ENCODE measurements at regions not wholly inside any gene's neighbourhood (a gene's known extent, or its start where the extent isn't known, plus 50 kb on each side); places are given as distances from the start of the nearest gene placed in this dataset.

- no peak overlapping the region for H3K27ac ChIP-seq
- DNase-seq = no peak
- no peaks in the 10 kb centered on the region for H3K4me1 ChIP-seq
- H3K27me3 ChIP-seq = no peaks in the 10 kb centered on the region
- no peaks in the 10 kb centered on the region for H3K36me3 ChIP-seq
- H3K4me3 ChIP-seq = no peak overlapping the region
- TF ChIP-seq POLR2AphosphoS5 (IDR thresholded peaks at IDR 0.05) (no peak), CTCF (IDR thresholded peaks at IDR 0.05) (no peak), POLR2A (IDR thresholded peaks at IDR 0.05) (no peak), EP300 (IDR thresholded peaks at IDR 0.05) (no peak)
- no peak for ATAC-seq (ENCODE audit: low FRiP score in 2 of 2)
- no peaks in the 10 kb centered on the region for H3K9me3 ChIP-seq
Measured at GRCh38 chr1:222326710-222327036, 221.2 kb downstream of the HHIPL2 start.

- H3K36me3 ChIP-seq = no peaks in the 10 kb centered on the region
- WGBS, 2 donors = 51 to 55% methylated on average over 3 of the region's 3 CpGs
- no peak overlapping the region for H3K4me3 ChIP-seq
- H3K27ac ChIP-seq = no peak overlapping the region
- no peak for DNase-seq
- no peaks in the 10 kb centered on the region for H3K9me3 ChIP-seq
- no peaks in the 10 kb centered on the region for H3K27me3 ChIP-seq
- H3K4me1 ChIP-seq = no peaks in the 10 kb centered on the region
- no peak for ATAC-seq (ENCODE audit: low FRiP score in 2 of 2)
- no peak for TF ChIP-seq POLR2A (IDR thresholded peaks at IDR 0.05)
- TF ChIP-seq EP300 (IDR thresholded peaks at IDR 0.05) = no peak
- TF ChIP-seq CTCF (IDR thresholded peaks at IDR 0.05) = no peak
- TF ChIP-seq POLR2AphosphoS5 (IDR thresholded peaks at IDR 0.05) = no peak
Measured at GRCh38 chr1:222326006-222326709, 221.7 kb downstream of the HHIPL2 start.

GRCh38 chr1:222325506-222325905 lies 222.4 kb downstream of the HHIPL2 start:
- DNase-seq = no peak
- TF ChIP-seq POLR2AphosphoS5 (IDR thresholded peaks at IDR 0.05) = no peak
- TF ChIP-seq EP300 (IDR thresholded peaks at IDR 0.05) = no peak
- no peak for TF ChIP-seq CTCF (IDR thresholded peaks at IDR 0.05)
- TF ChIP-seq POLR2A (IDR thresholded peaks at IDR 0.05) = no peak
- H3K36me3 ChIP-seq = no peaks in the 10 kb centered on the region
- no peak for ATAC-seq (ENCODE audit: low FRiP score in 2 of 2)
- 56 to 59% methylated on average over 2 of the region's 2 CpGs for WGBS, 2 donors
- no peaks in the 10 kb centered on the region for H3K4me1 ChIP-seq
- H3K27ac ChIP-seq = no peak overlapping the region
- no peaks in the 10 kb centered on the region for H3K27me3 ChIP-seq
- H3K9me3 ChIP-seq = no peaks in the 10 kb centered on the region
- no peak overlapping the region for H3K4me3 ChIP-seq

GRCh38 chr1:222314839-222315238 lies 233.1 kb downstream of the HHIPL2 start:
- no peaks in the 10 kb centered on the region for H3K4me1 ChIP-seq
- WGBS, 2 donors = 75 to 87% methylated on average over 2 of the region's 2 CpGs
- no peaks in the 10 kb centered on the region for H3K36me3 ChIP-seq
- no peaks in the 10 kb centered on the region for H3K9me3 ChIP-seq
- no peak overlapping the region for H3K27ac ChIP-seq
- H3K4me3 ChIP-seq = no peak overlapping the region
- ATAC-seq (ENCODE audit: low FRiP score in 2 of 2) (no peak), DNase-seq (no peak)
- TF ChIP-seq CTCF (IDR thresholded peaks at IDR 0.05) (no peak), EP300 (IDR thresholded peaks at IDR 0.05) (no peak), POLR2AphosphoS5 (IDR thresholded peaks at IDR 0.05) (no peak), POLR2A (IDR thresholded peaks at IDR 0.05) (no peak)
- no peaks in the 10 kb centered on the region for H3K27me3 ChIP-seq

GRCh38 chr1:222310836-222311235 lies 237.1 kb downstream of the HHIPL2 start:
- no peaks in the 10 kb centered on the region for H3K4me1 ChIP-seq
- TF ChIP-seq CTCF (IDR thresholded peaks at IDR 0.05) (no peak), EP300 (IDR thresholded peaks at IDR 0.05) (no peak), POLR2AphosphoS5 (IDR thresholded peaks at IDR 0.05) (no peak), POLR2A (IDR thresholded peaks at IDR 0.05) (no peak)
- H3K9me3 ChIP-seq = no peaks in the 10 kb centered on the region
- 57 to 71% methylated on average over 5 of the region's 5 CpGs for WGBS, 2 donors
- no peaks in the 10 kb centered on the region for H3K27me3 ChIP-seq
- no peak for DNase-seq
- H3K36me3 ChIP-seq = no peaks in the 10 kb centered on the region
- H3K4me3 ChIP-seq = no peak overlapping the region
- ATAC-seq (ENCODE audit: low FRiP score in 2 of 2) = no peak
- H3K27ac ChIP-seq = no peak overlapping the region
